Choroid plexus epithelial cell (primary cell): ENCODE measurements at regions not wholly inside any gene's neighbourhood (a gene's known extent, or its start where the extent isn't known, plus 50 kb on each side); places are given as distances from the start of the nearest gene placed in this dataset.

Source experiments
- DNase-seq: peaks from one replicate; pipeline ENCODE4 v3.0.0-alpha.2; 2010; ENCODE audit warnings: low read depth
- H3K4me3 ChIP-seq: 2 replicates; pipeline ENCODE4 v1.5.1; 2011; ENCODE audit warnings: low read depth, mild to moderate bottlenecking, control low read depth, low read length, moderate library complexity
- TF ChIP-seq, protein P1 (sequence below): conservative IDR thresholded peaks from 2 replicates; pipeline ENCODE4 v1.5.1; 2011; ENCODE audit warnings: low read depth, mild to moderate bottlenecking, control low read depth, inconsistent platforms, low read length, moderate library complexity

DNA sequence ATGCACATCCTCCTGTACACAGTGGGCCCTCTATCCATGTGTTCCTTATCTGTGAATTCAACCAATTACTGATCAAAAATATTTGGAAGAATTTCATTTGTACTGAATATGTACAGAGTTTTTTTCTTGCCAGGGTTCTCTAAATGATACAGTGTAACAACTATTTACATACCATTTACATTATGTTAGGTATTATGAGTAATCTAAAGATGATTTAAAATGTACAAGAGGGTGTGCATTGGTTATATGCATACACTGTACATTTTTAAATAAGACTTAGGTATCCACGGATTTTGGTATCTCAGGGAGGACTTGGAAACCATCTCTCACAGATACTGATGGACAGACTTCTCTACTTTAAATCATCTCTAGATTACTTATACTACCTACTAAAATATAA lies 1333.9 kb downstream of the PCDH18 start:
- DNase-seq: no peak
- H3K4me3 ChIP-seq: no peak overlapping the region
- TF ChIP-seq, protein P1, sequence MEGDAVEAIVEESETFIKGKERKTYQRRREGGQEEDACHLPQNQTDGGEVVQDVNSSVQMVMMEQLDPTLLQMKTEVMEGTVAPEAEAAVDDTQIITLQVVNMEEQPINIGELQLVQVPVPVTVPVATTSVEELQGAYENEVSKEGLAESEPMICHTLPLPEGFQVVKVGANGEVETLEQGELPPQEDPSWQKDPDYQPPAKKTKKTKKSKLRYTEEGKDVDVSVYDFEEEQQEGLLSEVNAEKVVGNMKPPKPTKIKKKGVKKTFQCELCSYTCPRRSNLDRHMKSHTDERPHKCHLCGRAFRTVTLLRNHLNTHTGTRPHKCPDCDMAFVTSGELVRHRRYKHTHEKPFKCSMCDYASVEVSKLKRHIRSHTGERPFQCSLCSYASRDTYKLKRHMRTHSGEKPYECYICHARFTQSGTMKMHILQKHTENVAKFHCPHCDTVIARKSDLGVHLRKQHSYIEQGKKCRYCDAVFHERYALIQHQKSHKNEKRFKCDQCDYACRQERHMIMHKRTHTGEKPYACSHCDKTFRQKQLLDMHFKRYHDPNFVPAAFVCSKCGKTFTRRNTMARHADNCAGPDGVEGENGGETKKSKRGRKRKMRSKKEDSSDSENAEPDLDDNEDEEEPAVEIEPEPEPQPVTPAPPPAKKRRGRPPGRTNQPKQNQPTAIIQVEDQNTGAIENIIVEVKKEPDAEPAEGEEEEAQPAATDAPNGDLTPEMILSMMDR: no peak

DNA sequence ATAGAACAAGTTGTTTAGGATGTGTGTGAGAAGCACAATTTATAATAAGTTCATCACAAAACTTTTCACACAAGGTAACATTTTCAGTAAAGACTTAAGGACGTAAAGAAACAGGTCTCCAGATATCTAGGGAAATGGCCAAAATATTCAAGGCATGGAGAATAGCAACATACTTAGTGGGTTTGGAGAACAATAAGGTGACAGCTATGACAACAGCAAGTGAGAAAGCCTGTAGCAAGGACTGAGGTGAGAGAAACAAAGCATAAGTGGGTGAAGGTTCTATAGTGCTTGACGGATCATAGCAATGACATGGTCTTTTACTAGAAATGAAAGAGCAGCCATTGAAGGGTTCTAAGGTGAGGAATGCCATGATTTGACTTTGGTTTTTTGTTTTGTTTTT lies 1337.3 kb downstream of the PCDH18 start:
- no peak for DNase-seq
- H3K4me3 ChIP-seq: no peak overlapping the region
- TF ChIP-seq, protein P1: no peak

DNA sequence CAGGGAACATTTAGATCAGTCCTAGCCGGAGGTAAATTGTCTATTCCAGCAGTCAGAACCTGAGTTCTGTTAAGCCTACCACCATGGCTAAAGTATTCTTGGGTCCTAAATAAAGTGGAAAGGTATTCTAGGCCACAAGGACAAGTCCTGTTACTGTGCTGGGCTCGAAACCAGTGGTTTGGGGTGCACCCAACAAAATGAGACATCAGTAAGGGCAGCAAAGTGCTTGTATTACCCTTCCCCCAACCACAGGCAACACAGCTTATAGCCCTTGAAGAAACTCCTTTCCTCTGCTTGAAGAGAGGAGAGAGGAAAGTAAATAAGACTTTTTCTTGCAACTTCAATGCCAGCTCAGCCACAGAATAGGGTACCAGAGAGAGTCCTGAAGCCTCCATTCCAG lies 1345.6 kb downstream of the PCDH18 start:
- H3K4me3 ChIP-seq: no peak overlapping the region
- DNase-seq: no peak
- TF ChIP-seq, protein P1: no peak

DNA sequence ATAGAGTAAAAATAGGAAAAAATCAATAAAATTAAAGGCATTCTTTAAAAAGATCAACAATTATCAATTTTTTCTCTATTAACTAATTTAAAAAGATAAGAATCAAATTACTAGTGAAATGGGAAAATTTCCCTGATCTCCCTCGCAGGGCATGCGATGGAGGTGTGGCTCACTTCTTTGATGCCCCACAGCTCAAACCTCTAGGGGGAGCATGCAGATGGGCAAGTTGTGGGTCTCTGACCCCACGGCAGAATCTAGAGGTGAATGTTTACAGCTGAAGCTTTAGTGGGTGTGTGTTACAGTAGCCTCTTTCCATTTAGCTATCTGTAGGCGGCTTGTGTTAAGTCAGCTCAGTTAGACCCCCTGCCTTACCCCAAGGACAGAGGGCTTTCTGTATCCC lies 1348.8 kb downstream of the PCDH18 start:
- H3K4me3 ChIP-seq: no peak overlapping the region
- TF ChIP-seq, protein P1: no peak
- no peak for DNase-seq

DNA sequence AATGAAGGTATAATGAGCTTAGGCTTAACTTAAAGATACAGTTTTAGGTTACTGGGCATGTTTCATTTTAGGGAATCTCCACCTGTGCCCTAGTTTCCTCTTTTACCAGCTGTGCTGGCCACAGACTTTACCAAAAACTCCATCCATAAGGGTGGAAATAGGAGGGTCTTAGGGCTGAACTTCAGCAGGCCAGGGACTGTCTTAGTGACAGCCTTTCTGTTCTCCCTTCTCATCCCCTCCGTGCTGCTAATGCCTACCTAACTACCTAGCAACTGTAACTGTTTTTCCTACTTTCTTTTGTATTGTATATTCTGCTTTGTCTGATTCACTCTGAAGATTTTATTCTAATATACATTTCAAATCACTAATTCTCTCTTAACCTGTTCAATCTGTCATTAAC lies 1375.3 kb downstream of the PCDH18 start:
- TF ChIP-seq, protein P1: no peak
- no peak for DNase-seq

DNA sequence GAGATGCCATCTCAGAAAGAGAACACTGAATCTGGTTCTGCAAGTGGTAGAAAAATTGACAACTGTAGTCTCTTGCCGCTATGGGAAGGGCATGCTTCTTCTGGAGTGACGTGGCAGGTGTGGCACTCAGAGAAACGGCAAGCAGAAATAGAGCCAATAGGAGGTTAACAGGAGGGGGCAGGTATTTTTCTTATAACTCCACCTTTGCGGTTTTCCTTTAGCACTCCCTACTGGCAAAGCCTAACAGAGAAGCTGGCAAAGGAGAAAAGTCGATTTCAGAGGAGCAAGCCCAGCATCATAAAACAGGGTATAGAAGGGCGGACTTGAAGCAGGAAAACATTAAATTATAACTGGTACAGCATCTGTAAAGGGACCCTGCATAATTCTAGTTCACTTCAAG lies 1382.2 kb downstream of the PCDH18 start:
- TF ChIP-seq, protein P1: no peak
- no peak overlapping the region for H3K4me3 ChIP-seq
- DNase-seq: no peak

More for the DNA sequence above, 1375.3 kb downstream of the PCDH18 start:
- H3K4me3 ChIP-seq: no peak overlapping the region

DNA sequence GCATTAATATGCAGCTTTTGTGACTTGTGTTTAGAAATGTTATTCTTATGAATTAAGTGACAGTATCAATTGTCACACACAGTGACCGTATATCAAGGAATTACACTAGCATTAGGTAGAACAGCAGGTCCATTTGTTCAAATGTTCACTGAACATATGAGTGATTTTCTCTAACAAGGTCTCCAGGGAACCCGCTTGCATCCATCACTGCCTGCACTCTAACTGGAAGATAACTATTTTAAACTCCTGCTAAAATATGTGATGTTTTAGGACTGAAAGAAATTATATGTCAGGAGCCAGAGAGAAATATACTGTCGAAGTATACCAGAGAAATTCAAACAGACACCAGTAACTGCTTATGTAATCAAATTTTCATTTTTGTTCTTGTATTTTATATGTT lies 1395.7 kb downstream of the PCDH18 start:
- TF ChIP-seq, protein P1: no peak
- H3K4me3 ChIP-seq: no peak overlapping the region
- DNase-seq: no peak
